H1 (cell line): ENCODE measurements at regions not wholly inside any gene's neighbourhood (a gene's known extent, or its start where the extent isn't known, plus 50 kb on each side); places are given as distances from the start of the nearest gene placed in this dataset.

ENCODE experiments used
- SUZ12 ChIP-seq: fragments of 200-600 bp; sonication (generic); IDR thresholded peaks from 2 replicates; pipeline ENCODE4 v1.6.1; 2012; ENCODE audit warnings: mild to moderate bottlenecking, inconsistent platforms, low read length, moderate library complexity, mixed read lengths
- TEAD4 ChIP-seq: IDR thresholded peaks from 2 replicates; pipeline ENCODE4 v1.6.1; 2012; ENCODE audit warnings: low read depth, low read length, inconsistent platforms, mixed read lengths

- no peak for TF ChIP-seq SUZ12
- TF ChIP-seq TEAD4, result no peak
- TF ChIP-seq, all 59 proteins: peak for 0
Measured at GRCh38 chr10:71073451-71074175, 138.8 kb upstream of the UNC5B start (continued).
